Gastroesophageal sphincter (tissue), 4 donors: ENCODE measurements at regions not wholly inside any gene's neighbourhood (a gene's known extent, or its start where the extent isn't known, plus 50 kb on each side); places are given as distances from the start of the nearest gene placed in this dataset.

Experiments
- ATAC-seq: fragments of 150-250 bp; one replicate; pipeline ENCODE4 v1.9.1; 2016; ENCODE audit warnings: mild to moderate bottlenecking, moderate library complexity
- H3K27ac ChIP-seq, 4 donors: fragments of 200-600 bp; sonication (generic) in 3 of 4; 1 replicate in 3 of 4; 2 replicates in 1 of 4; pipeline ENCODE4 v1.5.1; 2016 to 2019
- H3K27me3 ChIP-seq: fragments of 200-600 bp; sonication (generic); one replicate; pipeline ENCODE4 v1.5.1; 2019
- H3K36me3 ChIP-seq, 2 donors: fragments of 200-600 bp; sonication (generic); one replicate each; pipeline ENCODE4 v1.5.1; 2019; ENCODE audit warnings: control low read depth in 1 of 2
- H3K4me1 ChIP-seq, 3 donors: fragments of 200-600 bp; sonication (generic); 1 replicate in 2 of 3; 2 replicates in 1 of 3; pipeline ENCODE4 v1.5.1; 2016 to 2019; ENCODE audit warnings: control low read depth in 2 of 3
- H3K4me3 ChIP-seq, 2 donors: fragments of 200-600 bp; sonication (generic); one replicate each; pipeline ENCODE4 v1.5.1; 2019; ENCODE audit warnings: mild to moderate bottlenecking in 1 of 2, moderate library complexity in 1 of 2
- H3K9me3 ChIP-seq, 3 donors: fragments of 200-600 bp; sonication (generic); one replicate each; pipeline ENCODE4 v1.5.1; 2017 to 2019; ENCODE audit warnings: control low read depth in 2 of 3
- EP300 ChIP-seq: sonication (generic); formaldehyde crosslinking; IDR thresholded peaks from one replicate; pipeline ENCODE4 v1.6.1; 2017; ENCODE audit warnings: antibody characterized with exemption, mild to moderate bottlenecking
- POLR2A ChIP-seq, 2 donors: fragments of 450-650 bp; IDR thresholded peaks; one replicate each; pipeline ENCODE4 v1.6.1; 2017; ENCODE audit warnings: antibody characterized with exemption in 2 of 2, mild to moderate bottlenecking in 2 of 2, moderate library complexity in 1 of 2
- POLR2AphosphoS5 ChIP-seq: sonication (generic); formaldehyde crosslinking; IDR thresholded peaks from one replicate; pipeline ENCODE4 v1.6.1; 2017; ENCODE audit warnings: antibody characterized with exemption
- WGBS, 2 donors: methylation state at CpG; one replicate each; pipeline ENCODE4 v1.1.5; 2018; ENCODE audit warnings: low coverage in 1 of 2; 5-methylcytosine and 5-hydroxymethylcytosine counted together
- TF ChIP-seq, protein P1 (sequence below), 4 experiments: fragments of 200-600 bp in 2 of 4; fragments of 450-650 bp in 2 of 4; sonication (generic) in 1 of 4; IDR thresholded peaks; one replicate each; pipeline ENCODE4 v1.5.1; 2017 to 2019; ENCODE audit warnings: antibody characterized with exemption in 4 of 4, mild to moderate bottlenecking in 2 of 4, moderate library complexity in 2 of 4

DNA sequence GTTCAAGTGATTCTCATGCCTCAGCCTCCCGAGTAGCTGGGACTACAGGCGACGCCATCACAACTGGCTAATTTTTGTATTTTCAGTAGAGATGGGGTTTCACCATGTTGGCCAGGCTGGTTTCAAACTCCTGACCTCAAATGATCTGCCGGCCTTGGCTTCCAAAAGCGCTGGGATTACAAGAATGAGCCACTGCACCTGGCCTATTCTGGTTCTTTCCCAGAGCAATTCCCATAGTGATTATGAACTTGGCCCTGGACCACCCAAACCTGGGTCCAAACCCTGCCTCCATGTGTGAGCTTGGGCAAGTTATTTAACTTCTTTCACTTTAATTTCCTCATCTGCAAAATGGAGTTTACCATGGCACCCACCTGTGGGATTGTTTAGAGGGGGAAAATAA, 61.5 kb upstream of the HEPHL1 start:
- Histone ChIP-seq H3K9me3 (peaks cover 0 to 5% (median 0%) of the 10 kb centered on the region in 3 donors), H3K4me1 (no peaks in the 10 kb centered on the region), H3K27me3 (no peaks in the 10 kb centered on the region), H3K36me3 (no peaks in the 10 kb centered on the region), H3K4me3 (no peak overlapping the region), H3K27ac (no peak overlapping the region)
- WGBS, 2 donors = 39 to 55% methylated on average over 3 to 4 of the region's 5 CpGs
- TF ChIP-seq POLR2A (IDR thresholded peaks at IDR 0.05) (no peak), EP300 (no peak), POLR2AphosphoS5 (no peak)
- TF ChIP-seq, protein P1, sequence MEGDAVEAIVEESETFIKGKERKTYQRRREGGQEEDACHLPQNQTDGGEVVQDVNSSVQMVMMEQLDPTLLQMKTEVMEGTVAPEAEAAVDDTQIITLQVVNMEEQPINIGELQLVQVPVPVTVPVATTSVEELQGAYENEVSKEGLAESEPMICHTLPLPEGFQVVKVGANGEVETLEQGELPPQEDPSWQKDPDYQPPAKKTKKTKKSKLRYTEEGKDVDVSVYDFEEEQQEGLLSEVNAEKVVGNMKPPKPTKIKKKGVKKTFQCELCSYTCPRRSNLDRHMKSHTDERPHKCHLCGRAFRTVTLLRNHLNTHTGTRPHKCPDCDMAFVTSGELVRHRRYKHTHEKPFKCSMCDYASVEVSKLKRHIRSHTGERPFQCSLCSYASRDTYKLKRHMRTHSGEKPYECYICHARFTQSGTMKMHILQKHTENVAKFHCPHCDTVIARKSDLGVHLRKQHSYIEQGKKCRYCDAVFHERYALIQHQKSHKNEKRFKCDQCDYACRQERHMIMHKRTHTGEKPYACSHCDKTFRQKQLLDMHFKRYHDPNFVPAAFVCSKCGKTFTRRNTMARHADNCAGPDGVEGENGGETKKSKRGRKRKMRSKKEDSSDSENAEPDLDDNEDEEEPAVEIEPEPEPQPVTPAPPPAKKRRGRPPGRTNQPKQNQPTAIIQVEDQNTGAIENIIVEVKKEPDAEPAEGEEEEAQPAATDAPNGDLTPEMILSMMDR (IDR thresholded peaks at IDR 0.05) = no peak
- no peak for ATAC-seq

DNA sequence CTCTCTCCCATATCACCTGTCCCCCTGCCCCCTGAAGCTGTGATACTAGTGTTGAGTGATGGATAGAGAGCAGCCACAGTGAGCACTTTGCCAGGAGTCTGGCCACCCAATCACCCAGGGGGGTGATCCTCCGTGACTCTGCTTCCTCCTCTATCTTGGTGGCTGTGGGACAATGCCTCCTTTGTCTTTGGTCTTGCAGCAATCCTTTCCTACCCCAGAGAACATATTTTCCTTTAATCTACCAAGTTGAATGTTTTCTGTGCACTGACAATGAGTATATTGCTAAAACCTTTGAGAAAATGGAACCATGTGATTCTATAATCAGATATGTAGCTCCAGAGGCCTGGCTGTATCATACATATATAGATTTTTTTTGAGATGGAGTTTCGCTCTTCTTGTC, 58.1 kb upstream of the HEPHL1 start:
- Histone ChIP-seq H3K4me1 (no peaks in the 10 kb centered on the region), H3K27me3 (no peaks in the 10 kb centered on the region), H3K27ac (no peak overlapping the region), H3K9me3 (no peaks in the 10 kb centered on the region), H3K36me3 (no peaks in the 10 kb centered on the region), H3K4me3 (no peak overlapping the region)
- TF ChIP-seq POLR2A (IDR thresholded peaks at IDR 0.05) = no peak
- no peak for TF ChIP-seq POLR2AphosphoS5
- TF ChIP-seq, protein P1 (IDR thresholded peaks at IDR 0.05) = no peak
- TF ChIP-seq EP300 = no peak
- no peak for ATAC-seq
- 80 to 95% methylated on average over 2 of the region's 2 CpGs for WGBS, 2 donors

DNA sequence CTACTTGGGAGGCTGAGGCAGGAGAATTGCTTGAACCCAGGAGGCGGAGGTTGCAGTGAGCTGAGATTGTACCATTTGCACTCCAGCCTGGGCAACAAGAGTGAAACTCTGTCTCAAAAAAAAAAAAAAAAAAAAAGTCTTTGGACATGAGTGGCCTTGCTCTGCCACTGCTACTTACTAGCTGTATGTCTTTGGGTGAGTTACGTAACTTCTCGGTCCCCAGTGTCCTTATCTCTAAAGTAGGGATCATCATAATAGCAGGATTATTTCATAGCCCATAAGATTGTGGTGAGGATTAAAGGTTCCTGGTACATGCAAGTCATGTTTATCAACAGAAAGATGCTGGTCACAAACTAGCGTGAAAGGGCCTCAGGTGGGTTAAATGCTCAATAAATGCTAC, 53.9 kb upstream of the HEPHL1 start:
- WGBS, 2 donors = 86 to 98% methylated on average over 1 to 4 of the region's 4 CpGs
- H3K9me3 ChIP-seq = no peaks in the 10 kb centered on the region
- H3K27ac ChIP-seq = no peak overlapping the region
- H3K4me3 ChIP-seq = no peak overlapping the region
- H3K27me3 ChIP-seq = no peaks in the 10 kb centered on the region
- ATAC-seq = no peak
- no peak for TF ChIP-seq POLR2A (IDR thresholded peaks at IDR 0.05)
- no peak for TF ChIP-seq POLR2AphosphoS5
- TF ChIP-seq, protein P1 (IDR thresholded peaks at IDR 0.05) = no peak
- TF ChIP-seq EP300 = no peak
- no peaks in the 10 kb centered on the region for H3K4me1 ChIP-seq
- H3K36me3 ChIP-seq = no peaks in the 10 kb centered on the region

DNA sequence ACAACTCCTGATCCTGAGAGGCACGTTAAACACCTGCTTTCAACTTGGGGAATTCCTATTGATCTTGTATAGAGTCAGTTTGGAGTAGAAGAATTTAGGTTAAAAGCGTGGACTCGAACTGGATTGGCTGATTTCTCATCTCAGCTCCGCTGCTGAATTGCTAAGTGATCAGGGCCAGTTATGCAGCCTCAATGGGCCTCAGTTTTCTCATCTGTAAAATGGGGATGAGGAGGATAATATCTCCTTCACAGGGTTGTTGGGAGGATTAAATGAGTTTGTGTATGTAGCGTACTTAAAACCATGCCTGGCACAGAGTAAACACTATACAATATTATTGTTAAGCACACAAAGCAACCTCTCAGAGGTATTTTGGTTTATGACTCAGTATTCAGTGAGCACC, 53.2 kb upstream of the HEPHL1 start:
- no peak for ATAC-seq
- no peak for TF ChIP-seq EP300
- TF ChIP-seq, protein P1 (IDR thresholded peaks at IDR 0.05) = no peak
- TF ChIP-seq POLR2AphosphoS5 = no peak
- TF ChIP-seq POLR2A (IDR thresholded peaks at IDR 0.05) = no peak

DNA sequence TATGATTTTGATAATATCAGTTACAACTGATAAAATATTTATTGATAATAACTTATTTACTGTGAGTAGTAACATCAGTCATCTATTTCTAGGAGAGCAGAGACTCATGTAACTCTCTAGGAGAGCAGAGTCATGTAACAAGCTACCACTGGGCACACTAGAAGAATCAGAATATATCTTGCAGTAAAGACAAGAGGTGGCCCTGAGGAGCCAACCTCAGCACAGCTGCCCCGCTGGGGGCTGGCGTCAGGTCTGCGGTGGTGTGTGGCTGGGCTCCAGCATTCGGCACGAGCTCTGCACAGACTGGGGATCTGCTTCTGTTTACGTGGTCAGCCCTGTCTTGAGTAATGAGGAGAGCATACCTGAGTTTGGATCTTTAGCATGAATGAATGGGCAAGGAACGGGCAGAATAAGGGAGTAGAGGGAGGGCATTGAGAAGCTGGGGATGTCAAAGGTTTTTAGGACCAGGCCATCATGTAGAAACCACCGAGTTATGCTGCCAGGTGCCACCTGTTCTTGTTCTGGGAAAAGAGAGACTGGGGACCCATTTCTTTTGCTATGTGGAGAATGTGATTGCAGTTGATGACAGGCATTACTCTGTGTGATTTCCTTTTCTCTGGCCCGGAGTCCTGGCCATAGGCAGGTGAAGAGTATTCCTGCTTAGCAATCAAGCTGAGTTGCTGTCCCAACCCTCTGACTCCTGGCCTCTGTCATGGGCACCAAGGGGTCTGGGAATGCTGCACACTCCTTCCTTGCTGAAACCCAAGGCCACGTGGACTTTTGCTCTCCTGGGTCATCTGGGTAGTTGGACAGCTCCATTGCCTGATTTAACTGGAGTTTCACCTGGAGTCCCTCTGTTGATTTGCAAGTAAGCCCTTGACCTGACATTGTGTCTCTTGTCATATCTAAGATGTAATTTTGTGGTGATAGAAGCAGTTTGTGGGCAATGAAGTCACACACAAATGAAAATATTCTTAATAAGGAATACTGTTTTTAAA, 50.9 kb upstream of the HEPHL1 start:
- H3K27me3 ChIP-seq = no peaks in the 10 kb centered on the region
- H3K36me3 ChIP-seq = no peaks in the 10 kb centered on the region
- 77 to 89% methylated on average over 6 of the region's 10 CpGs for WGBS, 2 donors
- H3K4me1 ChIP-seq = no peaks in the 10 kb centered on the region
- TF ChIP-seq POLR2AphosphoS5 = no peak
- ATAC-seq = no peak
- H3K9me3 ChIP-seq = peaks cover 0 to 12% (median 0%) of the 10 kb centered on the region in 3 donors
- H3K4me3 ChIP-seq = no peak overlapping the region
- H3K27ac ChIP-seq = no peak overlapping the region

More for the DNA sequence above, 53.2 kb upstream of the HEPHL1 start:
- Histone ChIP-seq H3K27me3 (no peaks in the 10 kb centered on the region), H3K4me1 (no peaks in the 10 kb centered on the region), H3K9me3 (no peaks in the 10 kb centered on the region), H3K4me3 (no peak overlapping the region), H3K36me3 (no peaks in the 10 kb centered on the region), H3K27ac (no peak overlapping the region)
- WGBS, 2 donors = 89 to 93% methylated on average over 3 to 4 of the region's 5 CpGs
